ENCODE measurements at regions not wholly inside any gene's neighbourhood (a gene's known extent, or its start where the extent isn't known, plus 50 kb on each side); places are given as distances from the start of the nearest gene placed in this dataset.

DNA sequence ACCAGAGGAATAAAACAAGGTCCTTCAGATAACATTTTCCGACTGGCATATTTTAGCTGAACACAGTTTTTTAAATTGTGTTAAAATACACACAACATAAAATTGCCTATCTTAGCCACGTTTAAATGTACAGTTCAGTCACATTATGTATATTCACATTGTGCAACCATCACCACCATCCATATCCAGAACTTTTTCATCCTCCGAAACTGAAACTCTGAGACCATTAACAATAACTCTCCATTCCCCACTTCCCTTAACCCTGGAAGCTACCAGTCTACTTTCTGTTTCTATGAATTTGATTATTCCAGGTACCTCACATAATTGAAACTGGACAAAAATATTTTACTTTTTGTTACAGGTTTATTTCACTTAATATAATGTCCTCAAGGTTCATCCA lies 213.3 kb downstream of the ETS1 start:
- no peak for DNase-seq (ENCODE audit: low read depth)
- H3K4me3 ChIP-seq (ENCODE audit: low read depth, low read length), result no peak overlapping the region

DNA sequence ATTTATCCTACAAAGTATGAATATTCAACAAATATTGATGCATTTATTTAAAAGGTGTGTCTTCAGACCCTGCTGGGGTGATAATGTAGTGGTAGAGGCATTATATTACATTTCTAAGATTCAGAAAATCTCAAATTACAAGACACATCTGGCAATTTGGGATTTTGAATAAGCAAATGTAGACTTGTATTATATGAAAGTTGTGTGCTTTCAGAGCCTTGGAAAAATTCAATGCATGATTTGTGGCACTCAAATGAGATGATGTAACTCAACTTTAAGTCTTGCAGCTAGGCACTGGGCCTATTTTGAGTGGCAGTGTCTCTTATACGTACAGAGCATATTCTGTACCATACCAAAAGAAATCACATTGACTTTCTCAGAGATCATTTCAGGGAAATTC lies 214.4 kb downstream of the ETS1 start:
- DNase-seq (ENCODE audit: low read depth), result no peak
- H3K4me3 ChIP-seq (ENCODE audit: low read depth, low read length), result no peak overlapping the region

DNA sequence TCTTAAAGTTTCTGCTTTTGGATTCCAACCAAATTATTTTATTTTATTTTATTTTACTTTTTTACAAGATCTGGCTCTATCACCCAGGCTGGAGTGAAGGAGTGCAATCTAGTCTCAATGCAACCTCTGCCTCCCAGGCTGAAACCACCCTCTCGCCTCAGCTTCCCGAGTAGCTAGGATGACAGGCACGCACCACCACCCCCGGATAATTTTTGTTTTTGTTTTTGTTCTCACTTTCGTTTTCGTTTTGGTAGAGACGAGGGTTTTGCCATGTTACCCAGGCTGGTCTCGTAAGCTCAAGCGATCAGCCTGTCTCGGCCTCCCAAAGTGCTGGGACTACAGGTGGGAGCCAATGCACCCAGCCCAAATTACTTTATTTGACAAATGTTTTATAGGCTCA lies 219.8 kb downstream of the ETS1 start:
- no peak overlapping the region for H3K4me3 ChIP-seq (ENCODE audit: low read depth, low read length)
- DNase-seq (ENCODE audit: low read depth), result no peak

DNA sequence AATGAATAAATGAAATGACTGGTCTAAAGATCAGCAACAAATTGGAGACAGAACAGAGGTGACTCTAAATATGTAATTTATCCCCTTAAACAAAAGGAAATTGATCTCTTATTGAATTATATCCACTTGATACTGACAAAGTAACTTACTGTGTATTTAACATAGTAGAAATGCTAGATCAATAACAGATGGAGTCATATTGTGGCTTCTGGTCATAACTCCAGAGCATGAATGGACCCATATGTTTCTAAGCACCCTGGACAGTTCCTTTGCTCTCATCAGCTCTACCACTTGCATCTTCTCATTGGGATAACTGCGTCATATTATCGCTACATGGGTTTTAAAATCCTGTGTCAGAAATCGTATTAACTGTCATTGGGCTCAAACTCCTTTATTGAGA lies 222.3 kb downstream of the ETS1 start:
- no peak overlapping the region for H3K4me3 ChIP-seq (ENCODE audit: low read depth, low read length)
- no peak for DNase-seq (ENCODE audit: low read depth)

DNA sequence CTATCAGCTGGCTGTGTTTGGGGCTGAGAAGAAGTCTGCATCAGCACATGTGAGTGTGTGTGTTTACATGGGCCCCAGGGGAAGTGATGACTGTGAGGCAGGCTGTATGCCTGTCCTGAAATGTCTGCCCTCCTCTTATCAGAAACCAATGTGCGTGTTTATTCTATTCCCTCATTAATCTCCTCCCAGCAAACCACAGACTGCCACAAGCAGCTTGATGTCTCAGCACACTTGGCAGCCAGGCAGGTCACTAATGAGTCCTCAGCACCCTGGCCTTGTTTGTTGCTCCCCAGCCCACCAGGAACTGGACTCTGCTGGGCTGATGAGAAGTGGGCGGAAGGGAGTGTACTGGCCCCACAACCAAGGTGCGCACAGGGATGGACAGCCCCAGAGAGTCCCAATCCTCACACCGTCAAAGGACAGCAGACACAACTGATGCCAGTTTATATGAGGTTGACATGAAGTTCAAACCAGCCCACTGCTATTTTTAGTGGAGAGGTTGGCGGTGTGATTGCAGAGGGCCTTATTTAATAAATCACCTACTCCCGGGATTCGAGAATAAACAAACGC lies 225.8 kb downstream of the ETS1 start:
- DNase-seq (ENCODE audit: low read depth), result no peak
- no peak overlapping the region for H3K4me3 ChIP-seq (ENCODE audit: low read depth, low read length)

DNA sequence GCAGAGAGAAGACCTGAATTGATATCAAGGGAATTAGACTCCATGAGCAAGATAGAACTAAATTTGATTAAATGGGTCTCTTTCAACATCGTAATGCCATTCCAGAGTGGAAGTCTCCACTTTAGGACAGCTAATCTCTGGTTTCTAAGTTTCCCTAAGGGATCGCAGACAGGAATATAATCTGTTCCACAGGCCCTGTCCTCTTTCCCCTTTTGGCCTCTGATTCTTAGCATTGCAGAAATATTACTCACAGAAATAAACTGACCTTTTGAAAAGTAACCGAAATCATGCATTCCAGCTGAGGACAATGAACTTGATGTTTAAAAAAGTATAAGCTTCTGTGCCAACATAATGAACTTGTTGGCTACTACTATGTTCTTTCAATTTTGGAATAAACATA lies 227.8 kb downstream of the ETS1 start:
- DNase-seq (ENCODE audit: low read depth), result no peak
- no peak overlapping the region for H3K4me3 ChIP-seq (ENCODE audit: low read depth, low read length)

DNA sequence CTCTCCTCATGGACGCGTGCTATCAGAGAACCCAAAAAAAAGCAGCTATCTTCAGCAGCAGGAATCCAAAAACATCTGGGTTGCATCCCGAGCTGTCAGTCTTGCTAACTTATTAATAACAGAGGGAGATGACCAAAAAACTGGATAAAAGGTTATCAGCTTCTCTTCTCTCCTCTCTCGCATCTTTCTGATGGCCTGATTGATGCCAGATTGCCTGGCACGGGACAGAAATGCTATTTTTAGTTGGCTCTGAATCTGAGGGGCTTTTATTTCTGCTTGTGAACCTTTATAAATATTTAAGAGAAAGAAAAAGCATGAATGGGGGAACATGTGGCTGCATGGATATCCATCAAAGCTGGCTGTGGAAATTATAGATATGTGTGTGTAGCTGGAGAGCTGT lies 230.3 kb downstream of the ETS1 start:
- no peak overlapping the region for H3K4me3 ChIP-seq (ENCODE audit: low read depth, low read length)
- no peak for DNase-seq (ENCODE audit: low read depth)

DNA sequence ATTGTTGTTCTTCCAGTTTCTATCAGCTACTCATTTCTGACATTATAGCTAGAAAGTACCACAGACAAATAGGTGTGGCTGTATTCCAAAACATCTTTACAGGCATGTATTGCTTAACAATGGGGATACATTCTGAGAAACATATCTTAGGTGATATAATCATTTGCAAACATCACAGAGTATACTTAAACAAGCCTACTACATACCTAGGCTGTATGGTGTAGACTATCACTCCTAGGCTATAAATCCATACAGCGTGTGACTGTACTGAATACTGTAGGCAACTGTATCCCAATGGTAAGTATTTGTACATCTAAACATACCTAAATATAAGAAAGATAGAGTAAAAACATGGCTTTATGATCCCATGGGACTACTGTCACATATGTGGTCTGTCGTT lies 231.8 kb downstream of the ETS1 start:
- no peak for DNase-seq (ENCODE audit: low read depth)
- H3K4me3 ChIP-seq (ENCODE audit: low read depth, low read length), result no peak overlapping the region

DNA sequence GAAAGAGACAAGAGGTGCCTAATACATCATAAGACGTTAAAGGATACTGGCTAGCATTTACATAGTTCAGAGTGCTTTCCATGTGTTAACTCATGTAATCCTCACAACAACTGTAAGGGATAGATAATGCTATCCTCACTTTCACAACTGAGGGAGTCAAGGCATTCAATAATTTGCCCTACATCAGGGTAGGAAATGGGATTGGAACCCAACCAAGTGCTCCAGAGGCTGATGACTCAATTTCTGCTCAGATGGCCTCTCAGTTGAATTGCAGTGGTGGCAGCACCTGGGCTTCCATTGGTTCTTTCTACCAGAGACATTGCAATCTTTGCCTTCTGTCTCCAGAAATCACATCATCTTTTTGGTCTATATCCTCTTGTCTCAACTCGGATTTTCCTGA lies 232.9 kb downstream of the ETS1 start:
- no peak for DNase-seq (ENCODE audit: low read depth)
- H3K4me3 ChIP-seq (ENCODE audit: low read depth, low read length), result no peak overlapping the region

DNA sequence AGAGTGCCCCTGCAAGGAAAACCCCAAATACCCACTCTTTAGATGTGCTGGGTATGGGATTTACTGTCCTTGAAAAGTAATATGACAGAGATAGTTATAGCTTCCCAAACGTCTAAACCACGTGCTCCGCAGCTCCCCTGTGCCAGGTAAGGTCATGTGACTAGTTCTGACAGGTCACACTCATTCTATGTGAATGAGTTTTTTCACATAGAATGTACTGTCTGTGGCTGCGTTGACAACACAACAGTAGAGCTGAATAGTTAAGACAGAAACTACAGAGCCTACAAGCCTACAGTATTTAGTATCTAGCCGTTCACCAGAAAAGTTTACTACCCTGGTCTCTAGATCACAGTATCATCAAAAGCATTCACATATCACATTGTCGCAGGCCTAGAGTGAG lies 236.2 kb downstream of the ETS1 start:
- no peak overlapping the region for H3K4me3 ChIP-seq (ENCODE audit: low read depth, low read length)
- DNase-seq (ENCODE audit: low read depth), result no peak

DNA sequence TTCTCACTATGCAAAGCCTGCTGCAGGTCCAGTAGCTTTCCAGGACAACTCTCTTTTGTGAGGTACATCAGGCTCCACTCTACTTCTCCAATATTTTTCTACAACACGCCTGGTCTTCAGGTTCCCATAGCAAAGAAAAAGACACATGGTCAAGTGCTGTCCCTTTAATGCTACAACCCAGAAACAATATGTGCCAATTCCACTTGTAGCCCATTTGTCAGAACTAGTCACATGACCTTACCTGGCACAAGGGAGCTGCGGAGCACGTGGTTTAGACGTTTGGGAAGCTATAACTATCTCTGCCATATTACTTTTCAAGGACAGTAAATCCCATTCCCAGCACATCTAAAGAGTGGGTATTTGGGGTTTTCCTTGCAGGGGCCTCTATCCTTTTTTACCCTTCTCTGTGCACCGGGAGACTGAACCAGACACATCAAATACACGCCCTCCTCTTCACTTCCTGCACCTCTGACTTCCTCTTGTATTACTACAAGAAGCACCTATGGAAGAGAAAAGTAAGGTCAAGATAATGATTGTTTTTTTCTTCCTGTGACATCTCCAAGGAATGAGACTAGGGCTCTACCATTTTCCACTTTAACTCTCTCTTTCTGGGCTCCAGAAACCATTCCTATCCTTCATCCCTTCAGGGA lies 237.6 kb downstream of the ETS1 start:
- no peak overlapping the region for H3K4me3 ChIP-seq (ENCODE audit: low read depth, low read length)
- DNase-seq (ENCODE audit: low read depth), result no peak

DNA sequence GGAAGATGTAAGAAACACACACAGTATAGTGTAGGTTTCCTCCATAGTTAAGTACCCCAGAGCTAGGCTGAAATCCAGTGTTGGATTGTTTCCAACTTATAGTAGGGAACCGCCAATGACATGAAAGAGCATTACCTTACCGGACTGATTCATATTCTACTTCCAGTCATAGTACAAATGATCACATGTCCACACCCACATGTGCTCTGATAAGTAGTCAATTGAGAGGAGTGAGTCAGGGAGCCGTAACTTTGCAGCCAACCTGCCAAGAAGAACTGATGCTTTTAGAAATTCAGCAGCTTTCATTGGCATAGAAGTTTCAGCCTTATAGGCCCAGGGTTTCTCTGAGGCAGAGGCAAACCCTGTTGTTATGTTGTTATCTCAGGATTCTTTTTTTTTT lies 240.6 kb downstream of the ETS1 start:
- H3K4me3 ChIP-seq (ENCODE audit: low read depth, low read length), result no peak overlapping the region
- no peak for DNase-seq (ENCODE audit: low read depth)

DNA sequence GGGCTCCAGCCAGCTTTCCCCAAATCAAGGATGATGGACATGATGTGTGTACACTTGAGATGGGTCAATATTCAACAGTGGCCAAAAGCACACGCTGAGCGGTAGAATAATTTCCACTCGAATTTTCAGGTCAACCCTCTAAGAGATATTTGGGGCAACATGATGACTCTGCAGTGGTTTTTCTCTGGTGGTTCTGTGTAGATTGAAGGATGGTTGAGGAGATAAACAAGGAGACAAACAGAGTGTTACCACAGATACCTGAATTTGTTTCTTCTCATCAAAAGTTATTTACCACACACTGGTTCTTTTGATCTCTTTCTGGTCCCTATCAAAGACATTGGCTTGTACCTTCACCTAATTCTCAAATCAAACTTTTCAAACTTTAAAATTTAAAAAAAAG lies 242.0 kb downstream of the ETS1 start:
- no peak overlapping the region for H3K4me3 ChIP-seq (ENCODE audit: low read depth, low read length)
- DNase-seq (ENCODE audit: low read depth), result no peak

DNA sequence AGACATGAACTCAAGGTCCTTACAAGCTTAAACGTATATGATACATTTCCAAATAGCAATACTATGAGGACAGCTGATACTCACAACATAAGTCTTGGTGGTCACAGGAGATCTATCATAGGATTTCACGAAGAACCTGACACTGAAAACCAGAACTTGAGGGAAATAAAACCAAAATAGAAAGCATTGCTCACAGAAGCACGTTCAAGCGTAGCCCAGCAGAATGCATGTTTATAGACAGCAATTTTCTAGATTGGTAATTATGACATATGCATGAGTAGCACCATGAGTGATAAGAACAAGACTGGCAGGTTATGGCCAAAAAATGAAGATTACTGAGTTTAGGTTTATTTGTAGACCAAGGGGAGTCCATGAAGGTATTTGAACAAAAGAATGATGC lies 243.5 kb downstream of the ETS1 start:
- DNase-seq (ENCODE audit: low read depth), result no peak

DNA sequence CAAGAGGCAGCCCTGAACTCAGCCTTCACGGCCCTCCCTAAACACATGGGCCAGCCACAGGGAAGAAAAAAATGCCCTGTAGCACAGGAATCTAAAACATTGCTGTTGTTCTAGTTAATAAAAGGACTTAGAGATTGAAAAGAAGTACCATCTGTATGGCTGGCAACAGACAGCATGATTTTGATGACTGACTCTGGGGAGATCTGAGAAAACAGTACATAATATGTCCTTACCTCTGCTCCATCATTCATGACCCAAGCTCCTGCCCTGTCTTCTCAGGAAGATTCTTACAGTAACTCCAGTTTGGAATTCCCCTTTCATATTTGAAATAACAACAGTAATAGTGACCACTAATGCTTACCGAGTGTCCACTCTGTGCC lies 244.2 kb downstream of the ETS1 start:
- DNase-seq (ENCODE audit: low read depth), result no peak
- no peak overlapping the region for H3K4me3 ChIP-seq (ENCODE audit: low read depth, low read length)

More for the DNA sequence above, 243.5 kb downstream of the ETS1 start:
- H3K4me3 ChIP-seq (ENCODE audit: low read depth, low read length), result no peak overlapping the region

DNA sequence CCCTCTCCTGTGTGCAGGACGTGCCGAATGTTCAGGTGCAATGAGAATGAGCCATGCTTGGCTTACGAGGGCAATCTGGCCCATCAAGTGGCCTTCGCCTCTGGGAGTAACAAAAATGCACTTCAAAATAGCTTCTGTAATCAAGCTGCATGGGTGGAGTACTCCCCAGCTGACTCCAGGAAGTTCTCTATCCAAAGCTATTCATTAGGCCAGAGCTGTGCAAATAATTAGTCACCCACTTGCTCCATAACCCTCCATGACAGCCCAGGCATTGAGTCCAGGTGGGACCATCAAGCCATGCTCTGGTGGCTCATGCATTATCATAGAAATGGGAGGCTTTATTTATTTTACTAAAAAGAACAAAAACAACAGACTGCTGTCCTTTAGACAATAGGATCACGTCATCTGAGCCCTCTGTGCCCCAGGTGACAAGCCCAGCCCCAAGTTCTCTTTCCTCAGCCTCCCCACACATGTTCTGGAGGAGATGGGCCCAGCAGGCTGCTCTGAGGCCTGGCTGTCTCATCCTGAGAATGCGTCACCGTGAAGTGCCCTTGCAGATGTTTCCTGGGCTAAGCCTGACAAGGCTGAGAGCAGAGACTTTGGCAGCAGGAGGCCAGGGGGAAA lies 244.7 kb downstream of the ETS1 start:
- no peak overlapping the region for H3K4me3 ChIP-seq (ENCODE audit: low read depth, low read length)
- peak; percentile 66 for DNase-seq (ENCODE audit: low read depth)

DNA sequence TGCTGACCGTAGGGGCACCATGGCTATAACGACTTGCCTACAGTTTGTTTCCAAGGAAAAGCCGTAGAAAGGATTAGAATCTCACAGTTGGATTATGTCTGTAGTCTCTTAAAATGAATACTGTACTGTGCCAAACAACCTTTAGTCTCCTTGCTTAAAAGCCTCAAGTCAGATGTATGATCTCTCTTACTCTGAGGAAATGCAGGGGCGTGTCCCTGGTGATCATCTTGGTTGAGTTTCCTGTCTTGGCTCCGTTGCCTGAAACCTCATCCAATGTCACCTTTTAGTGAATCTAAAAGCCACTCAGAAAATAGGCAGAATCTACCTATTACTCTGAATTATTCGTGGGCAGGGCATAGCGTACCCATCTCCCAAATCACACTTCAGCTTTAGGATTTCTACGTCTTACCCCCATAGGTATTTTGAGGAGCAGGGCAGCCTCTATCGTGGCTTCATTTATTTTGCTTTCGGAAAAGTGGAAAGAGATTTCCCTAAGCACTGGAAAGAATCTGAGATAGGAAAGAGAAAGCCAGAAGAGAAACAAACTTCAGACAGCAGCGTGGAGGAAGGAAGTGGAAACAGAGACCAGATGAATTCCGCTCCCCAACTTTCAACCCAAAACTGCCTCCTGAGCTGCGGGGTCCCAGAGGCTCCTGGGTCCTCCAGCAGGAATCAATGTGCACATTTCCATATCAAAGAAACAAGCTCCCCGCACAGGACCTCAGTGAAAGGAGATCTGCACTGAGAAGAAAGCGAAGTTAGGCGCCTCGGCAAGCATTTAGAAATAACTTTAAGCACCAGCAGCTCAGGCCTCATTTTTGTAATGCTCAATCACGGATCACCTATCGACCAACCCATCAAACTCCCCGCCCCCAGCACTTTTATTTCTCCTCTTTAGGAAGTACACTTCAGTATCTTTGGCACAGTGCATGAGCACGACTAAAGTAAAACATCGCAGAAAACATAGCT lies 245.8 kb downstream of the ETS1 start:
- DNase-seq (ENCODE audit: low read depth), result no peak
- no peak overlapping the region for H3K4me3 ChIP-seq (ENCODE audit: low read depth, low read length)

DNA sequence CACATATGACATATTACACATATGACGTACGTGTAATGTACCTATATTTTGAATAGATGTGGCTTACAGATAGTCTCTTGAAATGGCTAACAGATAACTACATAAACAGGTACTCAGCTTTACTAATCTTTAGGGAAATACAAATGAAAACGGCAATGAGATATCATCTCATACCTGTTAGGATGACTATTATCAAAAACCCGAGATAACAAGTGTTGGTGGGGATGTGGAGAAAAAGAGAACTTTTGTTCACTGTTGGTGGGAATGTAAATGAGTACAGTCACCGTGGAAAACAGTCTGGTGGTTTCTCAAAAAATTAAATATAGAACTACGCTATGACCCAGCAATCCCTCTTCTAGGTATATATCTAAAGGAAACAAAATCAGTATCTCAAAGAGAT lies 247.6 kb downstream of the ETS1 start:
- no peak overlapping the region for H3K4me3 ChIP-seq (ENCODE audit: low read depth, low read length)

DNA sequence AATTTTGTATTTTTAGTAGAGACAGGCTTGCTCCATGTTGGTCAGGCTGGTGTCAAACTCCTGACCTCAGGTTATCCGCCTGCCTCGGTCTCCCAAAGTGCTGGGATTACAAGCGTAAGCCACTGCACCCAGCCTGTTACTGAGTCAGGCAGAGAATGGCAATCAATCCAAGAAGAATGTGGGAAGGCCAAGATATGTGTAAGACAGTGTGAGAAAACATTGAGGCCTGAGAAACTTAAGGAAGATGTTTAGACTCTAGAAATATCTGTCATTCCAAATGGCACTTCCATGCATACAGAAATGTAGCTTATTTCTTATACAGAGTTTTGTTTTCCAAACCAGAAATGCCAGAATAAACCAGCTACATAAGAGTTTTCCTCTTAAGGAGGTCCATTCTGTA lies 248.5 kb downstream of the ETS1 start:
- H3K4me3 ChIP-seq (ENCODE audit: low read depth, low read length), result no peak overlapping the region
- DNase-seq (ENCODE audit: low read depth), result no peak

More for the DNA sequence above, 247.6 kb downstream of the ETS1 start:
- DNase-seq (ENCODE audit: low read depth), result no peak

DNA sequence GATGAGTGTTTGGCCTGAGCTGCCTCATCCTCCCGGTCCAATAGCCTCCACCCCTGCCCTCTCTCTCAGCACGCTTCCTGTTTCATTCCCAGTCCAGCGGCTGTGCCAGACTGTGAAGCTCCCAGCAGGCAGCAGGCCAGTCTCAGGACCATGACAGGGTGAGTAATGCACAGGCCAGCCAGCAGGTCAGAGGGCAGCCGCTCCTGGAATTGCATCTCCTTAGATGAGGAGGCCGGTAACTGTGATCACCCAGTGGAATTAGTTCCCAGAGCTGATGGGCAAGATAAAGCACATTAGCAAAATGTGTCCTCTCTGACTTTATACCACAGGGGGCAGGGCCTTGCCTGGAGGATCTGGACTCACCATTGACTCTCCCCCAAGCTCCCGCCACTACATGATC lies 251.2 kb downstream of the ETS1 start:
- no peak overlapping the region for H3K4me3 ChIP-seq (ENCODE audit: low read depth, low read length)
- DNase-seq (ENCODE audit: low read depth), result no peak

Data from skeletal muscle cell (primary cell).